Tibial nerve (tissue), 4 donors: ENCODE measurements at regions not wholly inside any gene's neighbourhood (a gene's known extent, or its start where the extent isn't known, plus 50 kb on each side); places are given as distances from the start of the nearest gene placed in this dataset.

Experiments
- DNase-seq, 2 donors: peaks; one replicate each; pipeline ENCODE4 v3.0.0-alpha.2; 2019; ENCODE audit warnings: low spot score in 2 of 2
- H3K27ac ChIP-seq, 4 donors: fragments of 200-600 bp; sonication (generic) in 3 of 4; one replicate each; pipeline ENCODE4 v1.5.1; 2017 to 2019; ENCODE audit warnings: mild to moderate bottlenecking in 1 of 4
- H3K27me3 ChIP-seq, 2 donors: fragments of 200-600 bp; sonication (generic) in 1 of 2; one replicate each; pipeline versions ENCODE4 v1.5.1 to v1.6.0; 2017 to 2019
- H3K36me3 ChIP-seq, 3 donors: fragments of 200-600 bp; sonication (generic); one replicate each; pipeline ENCODE4 v1.5.1; 2018 to 2019
- H3K4me1 ChIP-seq, 4 donors: fragments of 200-600 bp; sonication (generic) in 3 of 4; one replicate each; pipeline ENCODE4 v1.5.1; 2017 to 2019
- H3K4me3 ChIP-seq, 4 donors: fragments of 200-600 bp; sonication (generic) in 3 of 4; one replicate each; pipeline ENCODE4 v1.5.1; 2017 to 2019; ENCODE audit warnings: mild to moderate bottlenecking in 1 of 4, moderate library complexity in 1 of 4
- H3K9me3 ChIP-seq, 4 donors: fragments of 200-600 bp; sonication (generic) in 3 of 4; one replicate each; pipeline ENCODE4 v1.5.1; 2017 to 2019
- EP300 ChIP-seq, 2 donors: sonication (generic); formaldehyde crosslinking; IDR thresholded peaks; one replicate each; pipeline ENCODE4 v1.6.1; 2017; ENCODE audit warnings: antibody characterized with exemption in 2 of 2, mild to moderate bottlenecking in 1 of 2
- POLR2A ChIP-seq, 2 donors: fragments of 450-650 bp; IDR thresholded peaks; one replicate each; pipeline ENCODE4 v1.6.1; 2017; ENCODE audit warnings: antibody characterized with exemption in 2 of 2, mild to moderate bottlenecking in 2 of 2, moderate library complexity in 2 of 2
- WGBS, 2 donors: methylation state at CpG; one replicate each; pipeline ENCODE4 v1.1.5; 2018; 5-methylcytosine and 5-hydroxymethylcytosine counted together
- TF ChIP-seq, protein P1 (sequence below), 5 experiments: fragments of 200-600 bp in 3 of 5; fragments of 450-650 bp in 2 of 5; sonication (generic) in 3 of 5; IDR thresholded peaks; one replicate each; pipeline ENCODE4 v1.5.1; 2016 to 2019; ENCODE audit warnings: antibody characterized with exemption in 5 of 5, mild to moderate bottlenecking in 3 of 5, moderate library complexity in 2 of 5

DNA sequence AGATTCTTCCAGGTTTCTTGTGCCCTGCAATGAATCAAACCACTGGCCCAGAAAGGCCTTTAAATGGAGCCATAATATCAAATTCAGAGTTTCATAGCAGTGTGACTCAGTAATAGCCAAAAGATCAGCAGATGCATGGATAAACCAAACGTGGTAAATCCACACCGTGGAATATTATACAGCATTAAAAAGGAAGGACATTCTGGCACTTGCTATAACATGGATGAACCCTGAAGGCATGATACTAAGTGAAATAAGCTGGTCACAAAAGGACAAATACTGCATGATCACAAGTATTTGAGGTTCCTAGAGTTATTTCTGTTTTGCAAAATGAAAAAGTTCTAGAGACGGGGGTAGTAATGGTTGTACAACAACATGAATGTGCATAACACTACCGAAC, 140.1 kb downstream of the TOMM20 start:
- peaks cover 0 to 61% (median 49%) of the 10 kb centered on the region in 4 donors for H3K4me1 ChIP-seq
- WGBS, 2 donors, result 91 to 92% methylated on average over 4 of the region's 4 CpGs

DNA sequence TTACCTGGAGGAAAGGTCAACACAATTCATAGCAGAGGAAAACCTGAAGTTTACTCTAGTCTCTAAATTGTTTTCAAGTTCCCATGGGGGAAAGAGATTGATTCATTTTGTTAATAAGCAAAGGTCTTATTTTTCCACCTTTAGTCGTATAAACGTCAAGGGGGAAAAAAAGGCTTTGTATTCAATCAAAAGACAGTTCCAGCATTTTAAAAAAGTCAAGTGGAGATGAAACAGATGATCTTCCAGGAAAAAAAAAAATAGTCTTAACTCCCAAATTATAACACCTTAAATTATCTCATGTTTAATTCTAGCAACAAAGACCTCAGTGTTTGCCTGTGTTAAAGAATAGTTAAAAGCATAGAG, 140.5 kb downstream of the TOMM20 start:
- H3K4me1 ChIP-seq, result peaks cover 0 to 61% (median 49%) of the 10 kb centered on the region in 4 donors
- H3K27me3 ChIP-seq, result no peaks in the 10 kb centered on the region
- no peak overlapping the region for H3K4me3 ChIP-seq
- TF ChIP-seq POLR2A (IDR thresholded peaks at IDR 0.05), result no peak
- TF ChIP-seq, protein P1, sequence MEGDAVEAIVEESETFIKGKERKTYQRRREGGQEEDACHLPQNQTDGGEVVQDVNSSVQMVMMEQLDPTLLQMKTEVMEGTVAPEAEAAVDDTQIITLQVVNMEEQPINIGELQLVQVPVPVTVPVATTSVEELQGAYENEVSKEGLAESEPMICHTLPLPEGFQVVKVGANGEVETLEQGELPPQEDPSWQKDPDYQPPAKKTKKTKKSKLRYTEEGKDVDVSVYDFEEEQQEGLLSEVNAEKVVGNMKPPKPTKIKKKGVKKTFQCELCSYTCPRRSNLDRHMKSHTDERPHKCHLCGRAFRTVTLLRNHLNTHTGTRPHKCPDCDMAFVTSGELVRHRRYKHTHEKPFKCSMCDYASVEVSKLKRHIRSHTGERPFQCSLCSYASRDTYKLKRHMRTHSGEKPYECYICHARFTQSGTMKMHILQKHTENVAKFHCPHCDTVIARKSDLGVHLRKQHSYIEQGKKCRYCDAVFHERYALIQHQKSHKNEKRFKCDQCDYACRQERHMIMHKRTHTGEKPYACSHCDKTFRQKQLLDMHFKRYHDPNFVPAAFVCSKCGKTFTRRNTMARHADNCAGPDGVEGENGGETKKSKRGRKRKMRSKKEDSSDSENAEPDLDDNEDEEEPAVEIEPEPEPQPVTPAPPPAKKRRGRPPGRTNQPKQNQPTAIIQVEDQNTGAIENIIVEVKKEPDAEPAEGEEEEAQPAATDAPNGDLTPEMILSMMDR (IDR thresholded peaks at IDR 0.05), result no peak
- TF ChIP-seq EP300 (IDR thresholded peaks at IDR 0.05), result no peak
- peak overlapping the region; percentile 73 to 93 (median 86) for H3K27ac ChIP-seq
- no peaks in the 10 kb centered on the region for H3K9me3 ChIP-seq
- H3K36me3 ChIP-seq, result no peaks in the 10 kb centered on the region
- 54 to 68% methylated on average over 2 of the region's 2 CpGs for WGBS, 2 donors
- DNase-seq, result no peak

More for the DNA sequence above, 140.1 kb downstream of the TOMM20 start:
- no peaks in the 10 kb centered on the region for H3K36me3 ChIP-seq
- no peak for DNase-seq
- TF ChIP-seq, protein P1 (IDR thresholded peaks at IDR 0.05), result no peak
- TF ChIP-seq EP300 (IDR thresholded peaks at IDR 0.05) (no peak), POLR2A (IDR thresholded peaks at IDR 0.05) (no peak)
- no peaks in the 10 kb centered on the region for H3K27me3 ChIP-seq
- no peak overlapping the region for H3K4me3 ChIP-seq
- H3K27ac ChIP-seq, result peak overlapping the region; percentile 73 to 93 (median 86)
- no peaks in the 10 kb centered on the region for H3K9me3 ChIP-seq

DNA sequence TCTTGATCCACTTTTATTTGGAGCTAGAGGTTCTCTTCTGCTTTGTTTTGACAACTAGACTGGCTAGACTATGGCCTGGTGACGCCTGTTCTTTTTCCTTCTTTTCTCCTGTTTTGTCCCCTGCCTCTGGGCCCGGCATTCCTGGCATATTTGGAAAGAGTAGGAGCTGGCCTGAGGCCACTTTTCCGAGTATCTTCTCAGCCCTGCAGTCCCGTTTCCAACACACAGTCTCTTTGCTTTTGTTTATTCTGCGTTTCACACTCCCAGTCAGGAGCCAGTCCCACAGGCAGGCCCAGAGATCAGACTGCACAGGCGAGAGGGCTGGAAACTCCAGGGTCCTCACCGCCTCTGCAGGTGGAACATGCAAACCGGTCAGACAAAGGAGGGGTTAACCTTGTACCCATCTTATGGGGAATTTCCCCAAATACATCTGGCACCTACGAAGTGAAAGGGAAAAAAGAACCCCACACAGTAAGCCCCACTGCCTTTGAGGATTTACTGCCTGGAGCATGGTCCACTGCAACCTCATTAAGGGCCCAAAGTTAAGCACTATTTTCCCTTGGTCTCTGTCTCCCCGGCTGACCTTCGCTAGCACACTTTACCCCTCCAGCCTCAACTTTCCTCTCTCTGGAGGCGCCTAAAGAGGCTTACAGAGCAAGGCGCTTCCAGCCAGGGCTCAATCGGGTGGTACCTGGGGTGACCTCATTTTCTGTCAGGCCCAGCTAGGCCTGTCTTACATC, 141.1 kb downstream of the TOMM20 start:
- Histone ChIP-seq H3K4me1 (peaks cover 0 to 61% (median 49%) of the 10 kb centered on the region in 4 donors), H3K9me3 (no peaks in the 10 kb centered on the region), H3K27me3 (no peaks in the 10 kb centered on the region), H3K4me3 (no peak overlapping the region), H3K36me3 (no peaks in the 10 kb centered on the region), H3K27ac (peak overlapping the region; percentile 73 to 93 (median 86))
- 40 to 44% methylated on average over 14 of the region's 14 CpGs for WGBS, 2 donors
- TF ChIP-seq EP300 (IDR thresholded peaks at IDR 0.05) (peak; percentile 36 to 91), POLR2A (IDR thresholded peaks at IDR 0.05) (no peak)
- TF ChIP-seq, protein P1 (IDR thresholded peaks at IDR 0.05), result peak in 1 of 5 experiments; percentile 24
- DNase-seq, result peak; percentile 74 to 85

DNA sequence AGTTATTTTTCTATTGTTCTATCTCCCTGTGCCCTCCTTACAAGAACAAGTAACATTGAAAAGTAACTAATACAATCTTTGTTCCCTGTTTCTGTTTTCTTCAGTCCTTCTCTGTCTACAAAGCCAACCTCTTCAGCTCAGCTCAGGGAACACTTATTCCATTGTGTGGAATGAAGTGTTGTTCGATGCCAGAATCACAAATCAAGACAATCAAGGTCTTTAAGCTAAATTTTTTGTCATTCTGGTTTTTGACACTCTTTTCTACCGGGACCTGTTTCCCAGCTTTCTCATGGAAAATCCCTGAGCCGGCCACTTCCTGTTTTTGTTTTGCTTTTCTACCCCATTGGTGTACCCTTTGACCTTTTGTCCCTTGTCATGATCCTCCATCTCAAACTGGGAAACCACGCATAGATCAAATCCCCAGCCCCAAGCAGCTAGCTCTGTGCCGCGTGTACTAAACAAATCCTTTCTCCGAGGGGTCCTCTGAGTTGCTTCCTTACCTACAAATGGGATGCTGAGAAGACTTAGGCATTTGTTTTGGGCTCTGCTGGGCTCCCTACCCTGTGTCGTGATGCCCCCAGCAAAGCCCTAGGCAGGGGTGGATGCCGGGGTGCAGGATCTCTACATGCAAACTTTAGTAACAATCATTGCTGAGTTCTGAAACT, 141.8 kb downstream of the TOMM20 start:
- Histone ChIP-seq H3K27me3 (no peaks in the 10 kb centered on the region), H3K9me3 (no peaks in the 10 kb centered on the region), H3K4me3 (no peak overlapping the region), H3K27ac (peak overlapping the region; percentile 73 to 93 (median 86)), H3K36me3 (no peaks in the 10 kb centered on the region), H3K4me1 (peaks cover 0 to 65% (median 51%) of the 10 kb centered on the region in 4 donors)
- DNase-seq, result no peak
- WGBS, 2 donors, result 18 to 23% methylated on average over 9 of the region's 9 CpGs
- TF ChIP-seq POLR2A (IDR thresholded peaks at IDR 0.05) (no peak), EP300 (IDR thresholded peaks at IDR 0.05) (peak; percentile 41 to 65)

DNA sequence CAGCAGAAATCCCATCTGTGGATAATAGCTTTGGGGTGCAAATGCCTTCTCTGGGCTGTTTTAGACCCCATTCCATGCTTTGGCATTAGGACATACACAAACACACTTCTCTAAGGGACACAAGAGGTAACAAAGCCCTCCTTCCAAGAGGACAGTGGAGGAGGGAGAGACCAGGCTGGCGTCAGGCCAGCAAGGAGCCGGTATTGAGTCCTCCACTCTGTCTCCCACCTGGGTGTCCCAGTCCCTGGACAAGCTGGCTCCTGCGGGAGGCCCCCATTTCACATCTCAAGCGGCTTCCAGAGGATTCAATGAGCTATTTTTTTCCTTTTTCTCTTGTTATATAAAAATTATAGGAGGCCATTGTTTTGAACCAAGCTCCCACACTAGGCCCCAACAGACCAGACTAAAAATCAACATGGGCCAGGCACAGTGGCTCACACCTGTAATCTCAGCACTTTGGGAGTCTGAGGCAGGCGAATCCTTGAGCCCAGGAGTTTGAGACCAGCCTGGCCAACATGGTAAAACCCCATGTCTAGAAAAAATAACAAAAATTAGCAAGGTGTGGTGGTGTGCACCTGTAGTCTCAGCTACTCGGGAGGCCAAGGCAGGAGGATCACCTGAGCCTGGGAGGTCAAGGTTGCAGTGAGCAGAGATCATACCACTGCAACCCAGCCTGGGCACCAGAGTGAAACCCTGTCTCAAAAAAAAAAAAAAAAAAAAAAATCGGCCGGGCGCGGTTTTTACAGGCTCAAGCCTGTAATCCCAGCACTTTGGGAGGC, 142.9 kb downstream of the TOMM20 start:
- H3K9me3 ChIP-seq, result no peaks in the 10 kb centered on the region
- peaks cover 0 to 77% (median 61%) of the 10 kb centered on the region in 4 donors for H3K4me1 ChIP-seq
- no peaks in the 10 kb centered on the region for H3K36me3 ChIP-seq
- no peak overlapping the region for H3K4me3 ChIP-seq
- TF ChIP-seq, protein P1 (IDR thresholded peaks at IDR 0.05), result no peak
- TF ChIP-seq POLR2A (IDR thresholded peaks at IDR 0.05) (no peak), EP300 (IDR thresholded peaks at IDR 0.05) (no peak)
- peak overlapping the region; percentile 59 to 93 (median 86) for H3K27ac ChIP-seq
- no peak for DNase-seq
- no peaks in the 10 kb centered on the region for H3K27me3 ChIP-seq
- 92 to 93% methylated on average over 10 of the region's 10 CpGs for whole genome bisulfite sequencing, 2 donors
